ENCODE measurements at regions not wholly inside any gene's neighbourhood (a gene's known extent, or its start where the extent isn't known, plus 50 kb on each side); places are given as distances from the start of the nearest gene placed in this dataset.

DNA sequence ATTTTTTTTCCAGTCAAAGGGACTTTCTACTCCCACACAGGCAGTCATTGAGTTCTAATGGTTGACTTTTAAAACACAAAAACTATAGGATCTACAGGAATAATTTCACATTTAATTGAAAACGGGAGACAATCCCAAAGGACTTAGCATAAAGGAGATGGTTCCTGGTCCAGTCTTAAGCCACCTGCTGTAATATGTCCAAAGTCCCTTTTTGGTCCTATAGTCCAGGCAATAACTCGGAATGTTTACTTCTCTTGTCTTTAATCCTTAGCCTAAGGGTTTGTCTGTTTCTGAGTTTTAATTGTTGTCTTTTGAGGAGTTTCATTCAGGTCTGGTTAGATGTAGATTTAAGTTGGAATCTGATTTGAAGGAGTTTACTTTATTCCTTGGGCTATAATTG, 184.9 kb downstream of the BAMBI start:
- TF ChIP-seq, protein P1, sequence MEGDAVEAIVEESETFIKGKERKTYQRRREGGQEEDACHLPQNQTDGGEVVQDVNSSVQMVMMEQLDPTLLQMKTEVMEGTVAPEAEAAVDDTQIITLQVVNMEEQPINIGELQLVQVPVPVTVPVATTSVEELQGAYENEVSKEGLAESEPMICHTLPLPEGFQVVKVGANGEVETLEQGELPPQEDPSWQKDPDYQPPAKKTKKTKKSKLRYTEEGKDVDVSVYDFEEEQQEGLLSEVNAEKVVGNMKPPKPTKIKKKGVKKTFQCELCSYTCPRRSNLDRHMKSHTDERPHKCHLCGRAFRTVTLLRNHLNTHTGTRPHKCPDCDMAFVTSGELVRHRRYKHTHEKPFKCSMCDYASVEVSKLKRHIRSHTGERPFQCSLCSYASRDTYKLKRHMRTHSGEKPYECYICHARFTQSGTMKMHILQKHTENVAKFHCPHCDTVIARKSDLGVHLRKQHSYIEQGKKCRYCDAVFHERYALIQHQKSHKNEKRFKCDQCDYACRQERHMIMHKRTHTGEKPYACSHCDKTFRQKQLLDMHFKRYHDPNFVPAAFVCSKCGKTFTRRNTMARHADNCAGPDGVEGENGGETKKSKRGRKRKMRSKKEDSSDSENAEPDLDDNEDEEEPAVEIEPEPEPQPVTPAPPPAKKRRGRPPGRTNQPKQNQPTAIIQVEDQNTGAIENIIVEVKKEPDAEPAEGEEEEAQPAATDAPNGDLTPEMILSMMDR (IDR thresholded peaks at IDR 0.05; ENCODE audit: low read depth, low read length, poor library complexity, severe bottlenecking): no peak
- TF ChIP-seq EZH2phosphoT487 (IDR thresholded peaks at IDR 0.05; ENCODE audit: borderline replicate concordance, low read length): no peak

Measured in DOHH2 (cell line).